HepG2 (cell line): ENCODE measurements at regions not wholly inside any gene's neighbourhood (a gene's known extent, or its start where the extent isn't known, plus 50 kb on each side); places are given as distances from the start of the nearest gene placed in this dataset.

Experiments used
- ATAC-seq: fragments of 200-7000 bp; cut with Tn5 transposase; 3 replicates; pipeline ENCODE4 v1.9.1; 2020; ENCODE audit warnings: mild to moderate bottlenecking, moderate library complexity
- BruUV-seq: library from RNA; stranded (reverse); fragments of 400-500 nt; replicated peaks from 2 replicates; lab custom pipeline; 2021; lab: Mats Ljungman, UMichigan
- CTCF ChIA-PET: fragments of 300-600 bp; formaldehyde crosslinking; extraction: SDS; loops from one replicate; lab custom pipeline; 2021; ENCODE audit warnings: low total read pairs, inconsistent platforms, low intra/inter-chr PET ratio; lab: Yijun Ruan, JAX
- POLR2A ChIA-PET: fragments of 350-600 bp; sonication (Branson Sonifier 250); formaldehyde crosslinking; loops from one replicate; lab custom pipeline; 2020; ENCODE audit warnings: antibody characterized with exemption, inconsistent platforms; lab: Yijun Ruan, JAX
- DNase-seq: peaks from one replicate; pipeline ENCODE4 v3.0.0-alpha.2; 2015; ENCODE audit warnings: low spot score
- FAIRE-seq: peaks from 3 replicates; lab custom pipeline; 2011; peaks lifted over from hg19 to GRCh38; lab: Jason Lieb, UNC
- H2AFZ ChIP-seq: one replicate; pipeline ENCODE4 v1.6.1; 2011; ENCODE audit warnings: low read length, inconsistent platforms
- H3K27ac ChIP-seq: fragments of 300-600 bp; 3 replicates; pipeline ENCODE4 v1.8.0; 2011; ENCODE audit warnings: mixed run types, mild to moderate bottlenecking, mixed read lengths, low read length, inconsistent platforms; ENCODE audit not compliant: insufficient read depth; ENCODE audit errors: extremely low read length
- H3K27me3 ChIP-seq, 2 experiments: fragments of 200-600 bp in 1 of 2; 2 replicates in 1 of 2; 3 replicates in 1 of 2; pipeline versions ENCODE4 v1.6.0 to v1.8.0; 2011; ENCODE audit warnings: low read length in 2 of 2, mild to moderate bottlenecking in 2 of 2, moderate library complexity in 2 of 2, inconsistent platforms in 1 of 2; ENCODE audit not compliant: insufficient read depth in 2 of 2, control insufficient read depth in 1 of 2
- H3K36me3 ChIP-seq, 2 experiments: fragments of 200-600 bp in 1 of 2; replicated peaks in 1 of 2; 2 replicates in 1 of 2; 3 replicates in 1 of 2; pipeline versions ENCODE4 v1.5.1 to v1.8.0; 2011; ENCODE audit warnings: low read length in 2 of 2, inconsistent platforms in 1 of 2; ENCODE audit not compliant: insufficient read depth in 2 of 2, control insufficient read depth in 1 of 2
- H3K4me1 ChIP-seq: 2 replicates; pipeline ENCODE4 v1.5.1; 2012; ENCODE audit warnings: low read length, inconsistent platforms; ENCODE audit not compliant: insufficient read depth
- H3K4me2 ChIP-seq: 2 replicates; pipeline ENCODE4 v1.6.0; 2011; ENCODE audit warnings: low read depth, low read length, inconsistent platforms
- H3K4me3 ChIP-seq, 3 experiments: fragments of 200-600 bp in 1 of 3; sonication (generic), shearing (Covaris generic) in 1 of 3; replicated peaks in 1 of 3; 2 replicates each; pipeline ENCODE4 v1.5.1; 2011 to 2016; ENCODE audit warnings: low read length in 3 of 3, inconsistent platforms in 2 of 3, low read depth in 2 of 3, mild to moderate bottlenecking in 2 of 3, control low read depth in 1 of 3, mixed read lengths in 1 of 3; ENCODE audit not compliant: insufficient read depth in 1 of 3
- H3K79me2 ChIP-seq: one replicate; pipeline ENCODE4 v1.6.1; 2011; ENCODE audit warnings: low read length, inconsistent platforms; ENCODE audit not compliant: insufficient read depth
- H3K9ac ChIP-seq: 2 replicates; pipeline ENCODE4 v1.6.0; 2011; ENCODE audit warnings: mild to moderate bottlenecking, low read depth, low read length, inconsistent platforms; ENCODE audit not compliant: insufficient read depth
- H3K9me3 ChIP-seq: 2 replicates; pipeline ENCODE4 v1.5.1; 2012; ENCODE audit warnings: mild to moderate bottlenecking, low read length
- H4K20me1 ChIP-seq: 2 replicates; pipeline ENCODE4 v1.6.0; 2011; ENCODE audit warnings: inconsistent platforms, mild to moderate bottlenecking, low read length, moderate library complexity; ENCODE audit not compliant: insufficient read depth
- AHR ChIP-seq: IDR thresholded peaks from 2 replicates; pipeline ENCODE4 v1.6.1; 2018; ENCODE audit warnings: missing genetic modification reagents, missing compliant biosample characterization
- ETV6 ChIP-seq: sonication (generic); formaldehyde crosslinking; conservative IDR thresholded peaks from 2 replicates; pipeline ENCODE4 v1.4.0; 2020; ENCODE audit warnings: missing genetic modification reagents
- MAF1 ChIP-seq: sonication (generic); formaldehyde crosslinking; IDR thresholded peaks from 2 replicates; pipeline ENCODE4 v1.5.0; 2020; ENCODE audit warnings: missing genetic modification reagents, borderline replicate concordance
- MLLT10 ChIP-seq: sonication (generic); formaldehyde crosslinking; IDR thresholded peaks from 2 replicates; pipeline ENCODE4 v1.4.0; 2020; ENCODE audit warnings: missing genetic modification reagents
- NONO ChIP-seq, 2 experiments: fragments of 450-650 bp in 1 of 2; sonication (generic) in 1 of 2; formaldehyde crosslinking in 1 of 2; IDR thresholded peaks in 1 of 2; conservative IDR thresholded peaks in 1 of 2; 2 replicates each; pipeline versions ENCODE4 v1.6.1 to v1.8.0; 2017 to 2022; ENCODE audit warnings: mild to moderate bottlenecking in 1 of 2, missing genetic modification reagents in 1 of 2, moderate library complexity in 1 of 2
- SNAPC4 ChIP-seq: sonication (generic); formaldehyde crosslinking; IDR thresholded peaks from 2 replicates; pipeline ENCODE4 v1.4.0; 2020; ENCODE audit warnings: mild to moderate bottlenecking, missing genetic modification reagents
- THAP7 ChIP-seq: sonication (generic); formaldehyde crosslinking; IDR thresholded peaks from 2 replicates; pipeline ENCODE4 v1.8.1; 2023; ENCODE audit warnings: mild to moderate bottlenecking, missing genetic modification reagents
- ZNF883 ChIP-seq: sonication (generic); formaldehyde crosslinking; IDR thresholded peaks from 2 replicates; pipeline ENCODE4 v1.5.1; 2020; ENCODE audit warnings: mild to moderate bottlenecking, missing genetic modification reagents; ENCODE audit errors: not compliant biosample characterization
- WGBS: methylation state at CpG from one replicate; pipeline ENCODE4 v1.1.6; 2017; ENCODE audit warnings: low lambda C conversion rate; 5-methylcytosine and 5-hydroxymethylcytosine counted together
- in situ Hi-C: cut with HindIII; loops from 2 replicates; pipeline ENCODE4 v1.10.0; 2017; ENCODE audit warnings: low pct_unique_long_range_greater_than_20kb; ENCODE audit not compliant: extremely low pct_ligation_motif_present
- intact Hi-C: fragments of 100-400 bp; cut with micrococcal nuclease; formaldehyde crosslinking; loops from one replicate; pipeline ENCODE4 v1.10.0; 2022; ENCODE audit not compliant: unreplicated experiment
- TF ChIP-seq, protein P1 (sequence below): sonication (generic); formaldehyde crosslinking; IDR thresholded peaks from 2 replicates; pipeline ENCODE4 v1.8.1; 2023; ENCODE audit warnings: mild to moderate bottlenecking, inconsistent platforms, moderate library complexity, missing genetic modification reagents, borderline replicate concordance

DNA sequence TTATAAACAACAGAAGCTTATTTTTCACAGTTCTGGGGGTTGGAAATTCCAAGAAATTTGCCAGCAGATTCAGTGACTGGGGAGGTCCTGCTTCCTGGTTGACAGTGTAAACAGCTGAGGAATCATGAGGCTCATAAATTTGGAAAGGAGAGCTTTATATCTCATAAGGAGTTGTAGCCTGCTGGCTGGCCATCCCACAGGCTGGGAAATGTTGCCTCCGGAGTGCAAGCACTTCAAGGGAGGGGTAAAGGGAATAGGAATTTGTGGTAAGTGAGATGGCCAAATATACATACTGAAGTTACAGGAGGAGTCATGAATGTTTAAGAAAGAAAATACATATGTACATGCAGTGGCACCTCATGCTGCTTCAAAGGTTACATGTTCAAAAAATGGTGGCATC, 217.2 kb upstream of the CBLB start:
- H2AFZ ChIP-seq = no peak overlapping the region
- DNase-seq (no peak), ATAC-seq (no peak), FAIRE-seq (no peak)
- no peaks in the 10 kb centered on the region for H3K36me3 ChIP-seq
- no TSS peak for BruUV-seq
- H3K27me3 ChIP-seq = no peaks in the 10 kb centered on the region
- no peak for TF ChIP-seq SNAPC4 (CRISPR knock-in tag)
- no peak for TF ChIP-seq THAP7
- no peak for TF ChIP-seq ETV6
- TF ChIP-seq AHR (CRISPR knock-in tag) = no peak
- TF ChIP-seq, protein P1, sequence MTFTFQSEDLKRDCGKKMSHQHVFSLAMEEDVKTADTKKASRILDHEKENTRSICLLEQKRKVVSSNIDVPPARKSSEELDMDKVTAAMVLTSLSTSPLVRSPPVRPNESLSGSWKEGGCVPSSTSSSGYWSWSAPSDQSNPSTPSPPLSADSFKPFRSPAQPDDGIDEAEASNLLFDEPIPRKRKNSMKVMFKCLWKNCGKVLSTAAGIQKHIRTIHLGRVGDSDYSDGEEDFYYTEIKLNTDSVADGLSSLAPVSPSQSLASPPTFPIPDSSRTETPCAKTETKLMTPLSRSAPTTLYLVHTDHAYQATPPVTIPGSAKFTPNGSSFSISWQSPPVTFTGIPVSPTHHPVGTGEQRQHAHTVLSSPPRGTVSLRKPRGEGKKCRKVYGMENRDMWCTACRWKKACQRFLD (CRISPR knock-in tag) = no peak
- no peak for TF ChIP-seq MLLT10 (CRISPR knock-in tag)
- TF ChIP-seq NONO (IDR thresholded peaks at IDR 0.05) = no peak
- no peak for TF ChIP-seq NONO (CRISPR knock-in tag; conservative IDR thresholded peaks at IDR 0.05)
- TF ChIP-seq MAF1 (CRISPR knock-in tag) = no peak
- no peak for TF ChIP-seq ZNF883
- H3K9me3 ChIP-seq = no peaks in the 10 kb centered on the region
- no peaks in the 10 kb centered on the region for H4K20me1 ChIP-seq
- intact Hi-C loops (no loop called here), in situ Hi-C loops (no loop called here)
- H3K4me1 ChIP-seq = no peaks in the 10 kb centered on the region
- H3K4me3 ChIP-seq = no peak overlapping the region
- H3K79me2 ChIP-seq = no peaks in the 10 kb centered on the region
- H3K4me2 ChIP-seq = no peak overlapping the region
- WGBS = 89% methylated on average over 1 of the region's 1 CpG
- no peak overlapping the region for H3K27ac ChIP-seq
- ChIA-PET CTCF (no interaction called here), POLR2A (no interaction called here)
- no peak overlapping the region for H3K9ac ChIP-seq
